B cell (primary cell): ENCODE measurements at regions not wholly inside any gene's neighbourhood (a gene's known extent, or its start where the extent isn't known, plus 50 kb on each side); places are given as distances from the start of the nearest gene placed in this dataset.

Source experiments
- CTCF ChIP-seq: fragments of 200-600 bp; IDR thresholded peaks from one replicate; pipeline ENCODE4 v1.8.0; 2022; ENCODE audit warnings: antibody characterized with exemption, mild to moderate bottlenecking
- EZH2 ChIP-seq: IDR thresholded peaks from 2 replicates; pipeline ENCODE4 v1.6.1; 2012; ENCODE audit warnings: borderline replicate concordance, low read depth, mild to moderate bottlenecking, moderate library complexity, low read length; ENCODE audit not compliant: insufficient read depth, poor library complexity, severe bottlenecking

- TF ChIP-seq CTCF: no peak
- no peak for TF ChIP-seq EZH2
Observed at GRCh38 chr11:10943968-10944367, 86.1 kb upstream of the ZBED5 start.
